GM19467 (cell line): ENCODE measurements at regions not wholly inside any gene's neighbourhood (a gene's known extent, or its start where the extent isn't known, plus 50 kb on each side); places are given as distances from the start of the nearest gene placed in this dataset.

ENCODE experiments used
- ATAC-seq: cut with Tn5 transposase; IDR thresholded peaks from one replicate; pipeline ENCODE4 v1.9.1; 2021; ENCODE audit warnings: mild to moderate bottlenecking, moderate library complexity; ENCODE audit not compliant: unreplicated experiment

DNA sequence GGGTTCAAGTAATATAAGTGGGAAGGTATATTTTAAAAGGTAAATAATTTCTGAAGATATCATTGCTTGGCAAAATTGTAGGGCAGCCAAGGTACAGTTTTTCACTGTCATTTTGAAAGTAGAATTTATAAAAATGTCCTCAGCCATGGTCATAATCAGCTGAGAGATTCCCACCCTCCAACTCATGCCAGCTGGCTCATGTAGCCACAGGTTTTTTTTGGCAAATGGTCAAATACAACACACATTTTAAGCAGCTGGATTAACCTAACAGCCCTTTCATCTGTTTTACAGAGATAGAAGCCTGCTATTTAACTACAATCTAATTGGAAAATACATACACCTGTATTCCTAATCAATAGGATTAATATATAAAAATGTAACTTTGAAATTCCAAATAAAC, 619.2 kb upstream of the SGCG start:
- no peak for ATAC-seq

DNA sequence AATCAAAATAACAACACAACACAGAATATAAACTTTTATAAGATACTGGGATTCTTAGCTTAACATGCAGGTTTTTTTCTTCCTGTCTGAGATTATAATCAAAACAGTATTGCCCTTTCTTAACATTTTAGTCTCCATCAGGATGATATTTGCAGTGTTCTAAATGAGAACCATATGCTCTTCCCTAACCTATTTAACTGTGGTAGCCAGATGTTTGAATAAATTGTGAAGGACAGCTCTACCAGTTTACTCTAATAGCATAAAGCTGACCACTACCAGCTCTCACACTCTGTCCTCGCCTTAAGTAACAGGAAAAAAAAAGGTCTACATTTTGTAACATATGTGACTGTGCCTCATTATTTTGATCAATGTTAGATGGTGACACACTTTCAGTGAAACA, 618.7 kb upstream of the SGCG start:
- no peak for ATAC-seq

DNA sequence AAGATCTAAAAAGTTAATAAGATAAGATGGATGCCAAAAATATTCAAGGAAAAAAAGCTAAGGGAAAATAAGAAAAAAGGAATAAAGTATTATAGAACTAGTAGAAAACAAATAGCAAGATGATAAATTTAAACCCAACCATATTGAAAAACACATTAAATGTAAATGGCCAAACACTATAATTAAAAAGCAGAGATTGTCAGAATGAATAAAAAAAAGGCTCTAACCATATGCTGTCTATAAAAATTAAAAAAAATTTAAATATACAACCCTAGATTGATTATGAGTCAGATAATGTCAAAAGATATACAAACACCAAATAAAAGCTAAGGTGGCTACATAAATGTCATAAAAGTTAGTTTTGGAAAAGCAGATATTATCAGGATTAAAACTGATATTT, 617.5 kb upstream of the SGCG start:
- ATAC-seq, result no peak

DNA sequence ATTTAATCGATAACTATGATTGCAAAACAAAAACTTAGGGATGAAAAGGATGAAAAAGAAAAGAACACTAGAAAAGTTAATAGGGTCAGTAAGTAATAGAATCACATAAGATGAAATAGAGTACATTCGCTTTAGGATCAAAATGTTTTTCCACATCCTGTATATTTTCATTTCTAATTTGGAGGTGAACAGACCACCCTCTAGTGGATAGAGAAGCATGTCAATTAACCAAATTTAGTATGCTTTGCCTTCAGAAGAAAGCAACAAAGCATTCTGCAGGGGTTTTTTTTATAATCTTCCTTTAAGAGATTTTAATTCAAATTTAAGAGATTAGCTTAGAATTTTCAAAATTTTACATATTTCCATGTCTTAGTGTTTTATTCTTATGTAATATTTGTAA, 611.0 kb upstream of the SGCG start:
- no peak for ATAC-seq

DNA sequence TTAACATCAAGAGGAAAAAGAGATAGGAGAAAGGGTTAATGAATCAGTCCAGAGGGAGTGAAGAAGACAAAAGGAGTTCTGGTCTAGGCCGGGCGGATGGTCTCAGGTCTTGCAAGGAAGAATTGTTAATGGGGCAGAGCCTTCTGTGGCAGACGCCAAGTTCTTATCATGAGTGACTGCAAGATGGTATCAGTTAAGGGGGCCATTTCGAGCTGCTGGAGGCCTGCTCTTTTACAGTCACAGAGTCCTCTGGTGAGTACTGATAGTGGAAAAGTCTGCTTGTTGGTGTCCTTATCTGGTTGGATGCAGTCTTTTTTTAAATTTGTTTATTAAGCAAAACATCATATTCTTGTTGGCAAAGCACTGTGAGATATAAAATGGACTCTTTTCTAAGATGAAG, 590.9 kb upstream of the SGCG start:
- ATAC-seq, result no peak

DNA sequence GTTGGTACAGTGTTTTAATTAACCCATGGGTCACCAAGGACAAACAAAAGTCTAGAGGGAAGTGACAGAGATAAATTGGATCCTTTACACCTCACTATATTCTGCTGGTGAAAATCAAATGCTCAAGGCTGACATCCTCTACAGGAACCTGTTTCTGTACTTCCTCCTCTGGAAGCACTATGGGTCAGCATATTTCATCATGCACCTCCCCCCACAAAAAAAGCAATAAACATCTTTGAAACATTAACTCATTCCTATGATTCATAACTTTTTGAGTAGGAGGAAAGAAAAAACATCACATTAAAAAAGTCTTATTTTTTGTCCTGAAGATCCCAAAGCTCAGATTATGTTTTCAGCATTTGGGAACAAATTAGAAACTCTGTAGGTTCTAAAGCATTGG, 588.3 kb upstream of the SGCG start:
- no peak for ATAC-seq

DNA sequence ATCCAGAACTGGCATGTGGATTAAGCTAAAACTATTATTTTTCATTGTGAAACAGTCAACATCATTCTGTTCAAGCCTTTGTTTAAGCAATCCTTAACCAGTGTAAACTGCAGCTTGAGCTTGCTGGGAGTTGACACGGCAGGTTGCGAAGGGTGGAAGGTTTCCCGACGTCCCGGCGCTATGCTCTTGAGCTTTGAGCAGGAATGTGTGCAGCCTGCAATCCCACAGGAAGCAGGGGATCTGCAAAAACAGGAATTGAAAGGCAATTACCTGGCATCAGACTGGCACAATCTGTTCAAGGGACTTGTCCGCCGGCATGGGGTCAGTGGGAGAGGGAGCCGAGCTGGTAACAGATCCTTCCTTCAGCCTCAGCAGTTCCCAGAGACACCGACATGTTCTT, 586.7 kb upstream of the SGCG start:
- no peak for ATAC-seq

DNA sequence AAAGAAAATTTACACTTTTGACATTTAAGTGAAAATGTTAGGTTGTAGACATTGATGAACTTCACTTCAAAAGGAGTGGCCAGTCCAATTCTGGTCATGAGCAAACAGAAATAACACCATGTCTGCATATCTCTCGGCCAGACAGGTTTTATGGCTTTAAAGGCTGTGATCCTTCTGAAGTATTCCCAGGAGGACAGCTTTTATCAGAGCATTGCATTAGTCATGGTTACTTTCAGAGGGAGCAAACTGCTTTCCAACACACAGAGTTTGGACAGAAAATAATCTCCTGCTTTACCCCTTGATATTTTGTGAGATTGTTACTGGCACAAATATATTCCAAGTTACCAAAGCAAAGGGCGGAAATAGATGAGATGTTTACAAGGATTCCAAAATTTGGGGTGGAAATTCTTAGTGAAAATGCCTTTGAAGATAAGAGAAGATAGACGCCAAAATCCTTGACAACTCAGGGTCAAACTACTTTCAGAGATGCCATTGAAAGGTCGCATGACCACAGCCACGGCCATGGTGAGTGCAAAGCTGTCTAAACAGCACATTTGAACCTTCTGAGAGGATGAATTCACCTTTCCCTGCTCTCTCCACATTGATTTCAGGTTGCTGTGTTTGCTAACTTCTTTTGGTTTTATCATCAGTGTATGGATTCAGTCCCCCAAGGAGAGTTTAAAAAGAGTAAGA, 584.5 kb upstream of the SGCG start:
- no peak for ATAC-seq

DNA sequence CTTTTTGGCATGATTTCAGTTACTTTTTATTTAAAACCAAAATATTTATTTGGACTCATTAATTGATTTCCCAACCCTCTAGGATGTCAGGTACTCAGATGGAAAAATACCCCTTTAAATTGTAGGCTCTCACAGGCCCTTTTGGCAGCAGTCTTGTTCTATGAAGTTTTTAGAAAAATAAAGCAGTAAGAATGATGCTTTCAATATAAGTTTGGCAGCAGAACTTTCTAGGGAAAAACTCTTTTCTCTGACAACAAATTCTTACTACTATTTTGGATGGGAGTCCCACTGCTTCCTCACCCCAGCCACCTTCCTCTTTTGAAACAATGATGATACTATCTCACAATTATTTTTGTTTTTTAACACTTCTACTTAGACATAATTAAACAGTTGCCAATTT, 581.6 kb upstream of the SGCG start:
- no peak for ATAC-seq

DNA sequence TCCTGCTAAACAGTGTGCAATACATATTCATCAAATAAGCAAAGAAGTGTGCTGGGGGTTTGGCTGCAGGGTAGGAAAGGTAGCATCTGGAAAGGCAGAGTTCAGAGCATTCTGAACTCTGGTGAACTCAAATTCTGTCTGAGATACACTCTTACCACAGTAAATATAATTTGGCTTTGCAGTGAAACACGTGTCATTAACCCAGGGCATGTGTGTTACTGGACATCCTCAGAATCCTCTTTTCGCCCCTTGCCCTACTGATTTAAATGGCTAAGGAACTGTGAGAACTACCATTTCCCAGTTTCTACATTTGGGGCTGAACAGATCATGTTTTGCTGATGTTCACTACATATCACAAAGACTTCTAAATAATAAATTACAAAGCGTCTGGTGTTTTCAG, 562.8 kb upstream of the SGCG start:
- ATAC-seq, result no peak

DNA sequence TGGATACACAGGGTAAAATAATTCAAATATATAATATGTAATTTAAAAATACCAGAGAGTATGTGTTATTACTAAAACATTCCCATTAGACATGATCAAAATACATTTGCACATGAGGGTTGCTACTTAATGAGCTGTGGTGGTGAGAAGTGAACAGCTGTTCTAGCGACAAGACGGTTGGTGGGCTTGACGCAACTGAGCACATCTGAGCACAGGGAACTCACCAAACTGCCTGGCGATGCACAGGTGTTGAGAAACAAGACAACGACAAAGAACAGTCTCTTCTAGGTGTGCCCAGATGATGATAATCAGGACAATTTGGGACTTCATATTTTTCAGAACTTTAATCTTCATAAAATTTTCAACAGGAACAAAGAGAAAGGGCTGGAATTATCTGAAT, 555.1 kb upstream of the SGCG start:
- ATAC-seq, result no peak

DNA sequence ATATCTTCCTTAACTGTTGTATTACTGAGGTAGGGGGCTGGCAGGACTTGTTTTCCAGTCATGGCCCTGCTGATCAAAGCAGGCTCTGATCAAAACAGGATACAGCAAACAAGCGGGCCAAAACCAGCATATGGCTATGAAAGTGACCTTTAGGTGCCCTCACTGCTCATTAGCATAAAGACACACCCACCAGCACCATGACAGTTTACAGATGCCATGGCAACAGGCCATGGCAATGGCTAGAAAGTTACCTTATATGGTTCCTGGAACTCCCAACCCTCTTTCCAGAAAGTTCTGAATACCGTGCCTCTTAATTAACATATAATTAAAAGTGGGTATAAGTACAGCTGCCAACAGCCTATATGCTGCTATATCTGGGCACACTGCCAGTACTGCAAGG, 551.4 kb upstream of the SGCG start:
- no peak for ATAC-seq

DNA sequence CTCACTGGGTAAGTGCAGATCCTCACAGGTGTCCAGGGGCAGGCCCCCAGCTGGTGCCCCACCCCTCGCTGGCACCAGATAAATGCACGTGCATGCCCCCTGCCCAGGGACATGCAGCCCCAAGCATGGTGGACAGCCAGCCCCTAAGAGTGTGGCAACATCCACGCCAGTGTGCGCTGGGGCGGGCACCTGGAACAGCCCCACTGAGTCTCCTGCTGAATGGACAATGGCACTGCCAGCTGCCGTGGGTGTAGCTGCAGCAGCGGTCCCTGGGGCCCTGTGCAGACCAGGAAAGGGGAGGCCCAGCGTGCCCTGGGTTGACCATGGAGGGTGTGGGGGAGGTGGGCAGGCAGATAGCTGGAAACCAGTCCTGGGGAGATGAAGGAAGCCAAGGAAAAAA, 538.7 kb upstream of the SGCG start:
- no peak for ATAC-seq

DNA sequence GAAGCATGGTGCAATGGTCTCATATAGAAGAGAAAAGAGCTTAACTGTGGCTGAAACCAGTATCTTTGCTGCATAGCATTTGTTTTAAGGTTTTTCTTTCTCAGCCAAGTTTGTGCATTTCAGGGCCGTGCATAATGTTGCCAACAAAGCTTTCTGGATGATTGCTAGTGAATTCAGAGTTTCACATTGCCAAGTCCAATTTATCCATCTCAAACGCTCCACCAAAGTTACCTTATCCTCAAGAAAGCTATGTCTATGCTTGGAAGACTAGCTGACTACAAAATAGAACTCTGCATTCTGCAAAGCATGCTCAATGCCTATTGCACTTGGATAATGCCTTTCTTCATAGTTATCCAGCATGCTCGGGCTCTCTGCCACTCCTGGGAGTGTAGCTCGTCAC, 535.8 kb upstream of the SGCG start:
- no peak for ATAC-seq

DNA sequence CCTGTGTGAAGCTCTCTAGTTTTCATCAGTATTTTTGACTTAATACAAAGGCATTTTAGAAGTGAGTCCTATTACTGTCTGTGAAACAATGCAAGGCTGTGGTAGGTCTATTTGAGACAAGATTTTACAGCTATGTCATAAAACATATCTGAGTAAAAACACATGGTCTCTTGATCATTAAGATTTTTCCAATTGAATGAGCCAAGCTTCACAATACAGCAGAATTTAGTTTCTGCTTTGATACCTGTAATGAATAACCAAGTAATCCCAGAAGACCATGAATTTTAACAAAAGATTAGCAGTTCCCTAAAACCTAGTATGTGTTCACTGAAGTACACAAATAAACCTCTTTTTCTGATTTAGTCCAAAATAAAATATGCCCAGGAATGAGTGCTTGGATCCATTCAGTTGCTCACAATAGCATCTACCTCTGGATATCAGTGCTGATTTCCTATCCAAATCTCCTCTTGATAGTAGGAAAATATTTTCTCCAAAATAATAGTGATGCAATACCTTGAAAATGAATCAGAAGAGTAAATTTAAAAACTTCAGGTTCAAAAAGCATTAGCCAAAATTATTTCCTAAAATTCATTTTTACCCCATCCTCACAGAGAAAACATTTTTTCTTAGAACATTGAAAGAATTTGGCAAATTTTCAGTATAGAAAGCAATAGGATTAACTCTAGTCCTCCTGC, 533.5 kb upstream of the SGCG start:
- ATAC-seq, result no peak

DNA sequence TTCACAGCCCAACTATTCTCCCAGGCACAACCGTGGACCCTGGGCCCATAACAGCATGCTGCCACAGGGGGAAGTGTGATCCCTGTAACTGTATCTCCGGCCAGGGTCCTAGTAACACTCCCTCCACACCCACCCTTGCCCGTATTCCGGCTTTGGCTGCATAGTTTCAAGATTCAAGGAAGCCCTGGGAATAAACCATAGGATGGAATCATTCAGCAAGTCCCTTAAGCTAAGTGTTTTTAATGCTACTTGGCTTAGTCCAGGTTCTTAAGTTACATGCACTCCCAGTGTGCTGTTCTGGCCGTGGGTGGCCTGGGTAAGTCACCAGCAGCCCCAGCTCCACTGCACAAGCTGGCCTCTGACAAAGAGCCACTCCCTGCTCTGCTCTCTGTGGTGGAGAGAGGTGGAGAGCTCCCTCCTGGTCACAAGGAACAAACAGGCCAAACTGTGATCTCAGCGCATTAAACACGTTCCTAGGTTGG, 532.4 kb upstream of the SGCG start:
- ATAC-seq, result no peak

DNA sequence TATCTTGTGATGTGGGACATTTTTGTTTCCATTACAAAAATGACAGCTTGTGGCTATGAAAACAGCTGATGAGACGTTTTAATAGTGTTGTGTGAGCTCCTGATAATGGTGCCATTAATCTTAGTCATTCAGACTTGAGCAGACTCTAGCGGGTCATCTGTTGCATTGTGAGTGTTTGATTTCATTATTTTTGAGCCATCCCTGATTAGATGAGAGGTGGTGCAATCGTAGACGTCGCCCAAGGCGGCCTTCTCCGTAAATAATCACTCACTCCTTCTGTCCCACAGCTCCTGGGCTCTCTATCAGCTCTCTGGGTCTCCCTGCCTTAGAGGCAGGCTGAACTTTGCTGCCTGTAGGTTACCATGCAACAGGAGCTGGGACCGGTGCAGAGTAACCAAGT, 528.0 kb upstream of the SGCG start:
- no peak for ATAC-seq

DNA sequence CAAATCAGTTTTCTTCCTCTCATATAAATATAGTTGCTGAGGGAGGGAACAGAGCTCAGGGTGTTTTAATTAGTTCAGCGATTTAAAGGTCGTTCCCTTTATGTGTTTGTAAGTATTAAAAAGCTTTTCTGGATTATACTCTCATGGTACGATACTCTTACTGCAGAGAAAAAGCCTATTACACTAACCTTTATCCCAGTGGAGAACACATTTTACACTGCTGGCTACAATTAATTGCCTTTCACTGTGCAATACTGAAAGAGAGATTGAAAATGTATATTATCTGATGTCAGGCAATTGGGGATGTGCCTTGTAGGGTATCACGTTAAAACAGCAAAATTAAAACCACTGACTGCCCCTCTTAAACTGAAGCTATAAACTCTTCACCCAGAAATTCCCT, 526.9 kb upstream of the SGCG start:
- no peak for ATAC-seq

DNA sequence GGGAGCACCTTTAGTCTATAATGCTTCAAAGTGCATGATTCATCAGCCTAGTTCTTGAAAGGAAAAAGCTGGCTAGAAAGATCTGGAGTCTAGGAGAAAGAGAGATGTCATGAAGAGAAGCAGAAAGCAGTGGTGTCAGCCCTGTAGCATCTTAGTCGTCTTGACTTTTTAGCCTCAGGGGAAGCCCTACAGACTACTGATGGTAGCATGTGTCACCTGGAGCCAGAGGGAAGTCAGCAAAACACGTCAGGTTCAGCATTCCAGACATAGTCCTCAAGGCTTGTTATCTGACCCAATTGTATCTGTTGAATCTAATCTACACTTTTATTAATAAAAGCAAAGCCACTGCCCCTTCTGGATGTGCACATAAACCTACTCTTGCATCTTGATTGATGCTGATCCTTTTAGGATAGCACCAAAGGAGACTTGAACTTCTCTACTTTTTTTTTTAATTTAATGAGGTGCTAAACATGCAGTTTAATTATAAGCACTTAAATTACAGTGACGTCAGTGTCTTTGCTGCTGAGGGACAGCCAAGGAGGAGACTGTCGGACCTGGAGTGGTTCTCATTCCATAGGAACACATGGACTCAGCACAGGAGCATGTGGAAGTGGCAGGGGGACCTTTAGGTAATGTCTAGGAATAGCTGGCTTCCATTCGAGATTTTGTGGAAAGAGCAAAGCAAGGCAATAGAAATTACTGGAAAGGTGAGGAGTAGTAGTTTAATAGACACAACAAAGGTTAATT, 525.5 kb upstream of the SGCG start:
- ATAC-seq, result no peak

DNA sequence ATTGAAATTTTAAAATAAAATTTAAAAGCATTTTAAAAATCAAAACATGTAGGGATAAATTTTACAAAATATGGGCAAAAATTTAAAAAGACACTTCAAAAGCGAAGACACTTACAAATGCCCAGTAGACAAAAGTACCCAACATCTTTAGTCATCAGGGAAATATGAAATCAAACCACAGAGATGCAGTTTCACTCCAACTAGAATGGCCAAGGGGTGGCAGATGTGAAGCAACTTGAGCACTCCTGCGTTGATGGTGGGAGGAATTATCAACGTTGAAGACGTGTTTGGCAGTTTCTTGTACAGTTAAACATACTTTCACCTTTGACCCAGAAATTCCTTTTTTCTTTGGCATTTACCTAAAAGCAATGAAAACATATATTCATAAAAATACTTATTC, 518.0 kb upstream of the SGCG start:
- no peak for ATAC-seq

DNA sequence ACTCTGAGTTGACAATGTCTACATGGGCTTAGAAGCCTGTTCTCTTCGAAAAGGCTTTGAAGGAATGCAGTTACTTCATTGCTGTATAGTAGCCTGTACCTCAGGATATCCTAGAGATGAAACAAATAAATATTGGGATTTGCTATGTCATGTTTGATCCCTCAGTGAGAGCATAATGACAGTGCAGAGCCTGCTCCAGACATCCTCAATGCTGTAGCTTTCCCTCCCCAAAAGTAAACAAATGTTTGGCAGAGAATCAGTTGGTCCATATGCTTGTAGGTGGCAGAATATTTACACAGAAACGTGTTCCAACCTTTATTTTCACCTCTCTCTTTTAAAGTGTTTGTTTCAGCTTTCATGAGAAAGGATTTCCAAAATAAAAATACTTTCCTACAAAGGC, 515.3 kb upstream of the SGCG start:
- ATAC-seq, result no peak

DNA sequence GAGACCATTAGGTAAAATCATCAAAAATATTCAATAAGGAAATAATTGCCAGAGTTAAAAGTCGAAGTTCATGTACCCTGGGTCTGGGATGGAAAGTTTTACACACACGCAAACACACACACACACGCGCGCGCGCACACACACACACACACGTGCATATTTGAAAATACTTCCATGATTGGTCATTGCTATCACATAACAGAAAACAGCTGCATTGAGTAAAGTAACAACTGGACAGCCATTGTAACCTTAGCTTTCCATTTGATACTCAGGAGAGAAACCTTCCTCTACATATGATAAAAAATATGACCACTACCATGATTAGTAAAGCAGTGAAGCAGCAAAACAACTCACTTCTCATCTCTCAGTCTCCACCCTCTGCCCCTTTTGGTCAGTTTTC, 490.0 kb upstream of the SGCG start:
- no peak for ATAC-seq
